ENCODE measurements at regions not wholly inside any gene's neighbourhood (a gene's known extent, or its start where the extent isn't known, plus 50 kb on each side); places are given as distances from the start of the nearest gene placed in this dataset.

DNA sequence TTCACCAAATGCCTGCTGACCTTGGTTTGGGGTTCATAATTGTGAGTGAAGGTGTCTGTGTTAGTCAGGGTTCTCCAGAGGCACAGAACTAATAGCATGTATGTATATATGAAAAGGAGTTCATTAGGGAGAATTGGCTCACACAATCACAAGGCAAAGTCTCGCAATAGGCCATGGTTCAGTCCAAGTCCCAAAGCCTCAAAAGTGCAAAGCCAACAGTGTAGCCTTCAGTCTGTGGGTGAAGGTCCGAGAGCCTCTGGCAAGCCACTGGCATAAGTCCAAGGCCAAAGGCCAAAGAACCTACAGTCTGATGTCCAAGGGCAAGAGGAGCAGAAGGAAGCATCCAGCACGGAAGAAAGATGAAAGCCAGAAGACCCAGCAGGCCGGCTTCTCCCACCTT, 257.6 kb upstream of the SHH start:
- H3K4me1 ChIP-seq: no peaks in the 10 kb centered on the region
- 67 to 94% methylated on average over 2 to 3 of the region's 4 CpGs for WGBS, 2 donors (ENCODE audit: low coverage in 1 of 2)
- H3K9me3 ChIP-seq: no peaks in the 10 kb centered on the region
- H3K27me3 ChIP-seq: peaks cover 15% of the 10 kb centered on the region
- ATAC-seq: no peak
- H3K27ac ChIP-seq: no peak overlapping the region
- TF ChIP-seq POLR2AphosphoS5 (IDR thresholded peaks at IDR 0.05) (no peak), EP300 (IDR thresholded peaks at IDR 0.05) (no peak), POLR2A (IDR thresholded peaks at IDR 0.05) (no peak)
- TF ChIP-seq, protein P1, sequence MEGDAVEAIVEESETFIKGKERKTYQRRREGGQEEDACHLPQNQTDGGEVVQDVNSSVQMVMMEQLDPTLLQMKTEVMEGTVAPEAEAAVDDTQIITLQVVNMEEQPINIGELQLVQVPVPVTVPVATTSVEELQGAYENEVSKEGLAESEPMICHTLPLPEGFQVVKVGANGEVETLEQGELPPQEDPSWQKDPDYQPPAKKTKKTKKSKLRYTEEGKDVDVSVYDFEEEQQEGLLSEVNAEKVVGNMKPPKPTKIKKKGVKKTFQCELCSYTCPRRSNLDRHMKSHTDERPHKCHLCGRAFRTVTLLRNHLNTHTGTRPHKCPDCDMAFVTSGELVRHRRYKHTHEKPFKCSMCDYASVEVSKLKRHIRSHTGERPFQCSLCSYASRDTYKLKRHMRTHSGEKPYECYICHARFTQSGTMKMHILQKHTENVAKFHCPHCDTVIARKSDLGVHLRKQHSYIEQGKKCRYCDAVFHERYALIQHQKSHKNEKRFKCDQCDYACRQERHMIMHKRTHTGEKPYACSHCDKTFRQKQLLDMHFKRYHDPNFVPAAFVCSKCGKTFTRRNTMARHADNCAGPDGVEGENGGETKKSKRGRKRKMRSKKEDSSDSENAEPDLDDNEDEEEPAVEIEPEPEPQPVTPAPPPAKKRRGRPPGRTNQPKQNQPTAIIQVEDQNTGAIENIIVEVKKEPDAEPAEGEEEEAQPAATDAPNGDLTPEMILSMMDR (IDR thresholded peaks at IDR 0.05): no peak
- no peaks in the 10 kb centered on the region for H3K36me3 ChIP-seq
- H3K4me3 ChIP-seq: no peak overlapping the region

DNA sequence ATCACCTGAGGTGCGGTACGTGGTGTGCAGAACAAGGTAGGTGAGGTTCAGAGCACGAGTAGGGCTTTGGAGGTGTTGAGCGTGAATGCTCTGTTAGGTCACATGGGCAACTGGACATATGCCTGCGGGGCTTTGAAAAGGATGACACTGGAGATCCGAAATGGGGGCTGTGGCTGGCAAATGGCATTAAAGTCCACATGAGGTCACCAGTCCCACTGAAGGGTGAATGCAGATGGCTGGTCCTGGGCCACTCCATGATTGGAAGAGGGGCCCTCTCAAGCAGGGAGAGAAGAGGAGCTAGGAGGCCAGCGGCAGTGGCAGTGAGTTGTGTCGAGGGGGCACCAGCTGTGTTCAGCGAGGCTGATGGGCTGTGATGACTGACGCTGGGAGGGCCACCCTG, 254.9 kb upstream of the SHH start:
- 94 to 96% methylated on average over 4 to 7 of the region's 10 CpGs for WGBS, 2 donors (ENCODE audit: low coverage in 1 of 2)
- no peaks in the 10 kb centered on the region for H3K9me3 ChIP-seq
- H3K36me3 ChIP-seq: no peaks in the 10 kb centered on the region
- no peak overlapping the region for H3K27ac ChIP-seq
- peaks cover 30% of the 10 kb centered on the region for H3K27me3 ChIP-seq
- TF ChIP-seq POLR2AphosphoS5 (IDR thresholded peaks at IDR 0.05) (no peak), POLR2A (IDR thresholded peaks at IDR 0.05) (no peak), EP300 (IDR thresholded peaks at IDR 0.05) (no peak)
- TF ChIP-seq, protein P1 (IDR thresholded peaks at IDR 0.05): no peak
- H3K4me3 ChIP-seq: no peak overlapping the region
- no peak for ATAC-seq
- H3K4me1 ChIP-seq: no peaks in the 10 kb centered on the region

DNA sequence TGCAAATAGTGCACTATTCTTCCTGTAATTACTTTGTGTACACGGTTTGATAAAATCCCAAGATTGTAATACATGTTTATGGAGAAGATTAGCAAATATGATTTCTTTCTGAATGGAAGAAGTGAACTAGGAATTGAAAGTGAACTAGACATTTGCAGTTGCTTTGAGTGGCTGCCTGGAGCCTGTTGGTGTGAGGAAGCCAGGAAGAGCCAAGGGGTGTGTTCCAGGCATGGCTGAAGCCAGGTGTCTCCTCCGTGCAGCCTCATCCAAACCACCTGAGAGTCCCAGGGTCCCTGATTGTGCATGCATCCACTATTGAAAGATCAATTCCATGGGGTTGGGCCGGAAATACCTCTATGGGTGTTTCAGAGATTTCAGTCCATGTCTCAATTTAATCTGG, 253.1 kb upstream of the SHH start:
- Histone ChIP-seq H3K4me1 (no peaks in the 10 kb centered on the region), H3K4me3 (no peak overlapping the region), H3K36me3 (no peaks in the 10 kb centered on the region), H3K9me3 (no peaks in the 10 kb centered on the region), H3K27me3 (peaks cover 32% of the 10 kb centered on the region), H3K27ac (no peak overlapping the region)
- 50 to 62% methylated on average over 3 of the region's 3 CpGs for WGBS, 2 donors (ENCODE audit: low coverage in 1 of 2)
- TF ChIP-seq EP300 (IDR thresholded peaks at IDR 0.05): no peak
- TF ChIP-seq, protein P1 (IDR thresholded peaks at IDR 0.05): no peak
- TF ChIP-seq POLR2AphosphoS5 (IDR thresholded peaks at IDR 0.05): no peak
- no peak for TF ChIP-seq POLR2A (IDR thresholded peaks at IDR 0.05)
- ATAC-seq: no peak

DNA sequence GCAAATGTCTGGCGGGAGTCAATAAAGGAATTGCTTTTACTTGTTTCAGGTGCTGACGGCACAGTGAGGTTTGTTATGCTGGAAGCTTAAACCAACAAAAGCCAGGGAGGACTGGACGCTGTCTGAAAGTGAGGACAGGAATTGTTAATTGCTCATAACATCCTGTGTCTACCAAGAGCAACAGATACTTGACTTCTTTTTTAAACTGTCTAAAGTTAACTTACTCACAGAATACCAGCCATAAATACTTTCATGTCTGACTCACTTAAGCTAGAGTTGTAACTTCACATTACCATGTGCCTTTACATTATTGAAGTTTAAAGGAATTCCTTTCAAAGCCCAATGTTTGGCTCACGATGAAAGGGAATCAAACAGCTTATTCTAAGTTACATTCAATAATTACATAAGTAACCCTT, 252.7 kb upstream of the SHH start:
- Histone ChIP-seq H3K4me3 (no peak overlapping the region), H3K27ac (no peak overlapping the region), H3K4me1 (no peaks in the 10 kb centered on the region), H3K27me3 (peaks cover 32% of the 10 kb centered on the region), H3K9me3 (no peaks in the 10 kb centered on the region), H3K36me3 (no peaks in the 10 kb centered on the region)
- WGBS, 2 donors (ENCODE audit: low coverage in 1 of 2): 3 to 12% methylated on average over 2 to 4 of the region's 4 CpGs
- TF ChIP-seq POLR2A (IDR thresholded peaks at IDR 0.05): no peak
- no peak for ATAC-seq

DNA sequence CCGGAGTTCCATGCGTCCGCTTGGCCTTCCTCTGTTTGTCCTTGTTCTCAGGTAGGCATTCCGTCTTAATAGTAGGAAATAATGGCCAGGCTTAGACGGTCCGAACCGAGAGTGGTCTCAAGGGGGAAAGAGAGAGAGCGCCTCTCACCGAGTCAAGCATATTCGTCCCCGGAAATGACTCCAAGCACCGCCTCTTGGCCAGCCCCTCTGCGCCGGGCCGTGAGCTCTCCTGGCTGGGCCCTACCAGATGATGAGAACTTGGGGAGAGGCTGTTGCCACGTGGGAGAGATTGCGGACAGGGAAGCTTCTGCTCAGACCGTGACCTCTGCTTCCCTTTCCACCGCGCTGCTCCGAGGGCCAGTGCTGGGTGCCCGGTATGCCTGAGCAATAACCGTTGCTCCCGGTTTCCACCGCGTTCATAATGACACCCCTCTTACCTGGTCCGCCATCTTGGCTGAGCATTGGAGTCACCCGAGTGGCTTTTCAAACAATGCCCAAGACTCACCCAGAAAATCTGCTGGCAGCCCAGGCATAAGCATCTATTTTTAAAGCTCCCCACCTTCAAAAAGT, 251.1 kb upstream of the SHH start:
- no peaks in the 10 kb centered on the region for H3K9me3 ChIP-seq
- TF ChIP-seq EP300 (IDR thresholded peaks at IDR 0.05) (no peak), POLR2AphosphoS5 (IDR thresholded peaks at IDR 0.05) (no peak), POLR2A (IDR thresholded peaks at IDR 0.05) (no peak)
- TF ChIP-seq, protein P1 (IDR thresholded peaks at IDR 0.05): no peak
- H3K27ac ChIP-seq: no peak overlapping the region
- no peaks in the 10 kb centered on the region for H3K4me1 ChIP-seq
- H3K36me3 ChIP-seq: no peaks in the 10 kb centered on the region
- ATAC-seq: no peak
- H3K4me3 ChIP-seq: no peak overlapping the region
- H3K27me3 ChIP-seq: peaks cover 40% of the 10 kb centered on the region
- 80 to 86% methylated on average over 7 to 14 of the region's 28 CpGs for WGBS, 2 donors (ENCODE audit: low coverage in 1 of 2)
